Coronary artery (tissue), 2 donors: ENCODE measurements at regions not wholly inside any gene's neighbourhood (a gene's known extent, or its start where the extent isn't known, plus 50 kb on each side); places are given as distances from the start of the nearest gene placed in this dataset.
"Not testable (repeated sequence)": the region's sequence is repeated elsewhere in the genome, so short reads cannot be mapped to it uniquely, and the experiment has no call there.

Experiments used
- DNase-seq: peaks from one replicate; pipeline ENCODE4 v3.0.0-alpha.2; 2017; ENCODE audit warnings: low spot score
- H3K27ac ChIP-seq, 2 donors: fragments of 200-600 bp; sonication (generic); one replicate each; pipeline ENCODE4 v1.5.1; 2016 to 2019
- H3K4me3 ChIP-seq: fragments of 200-600 bp; sonication (generic); 2 replicates; pipeline ENCODE4 v1.5.1; 2016; ENCODE audit warnings: mild to moderate bottlenecking, moderate library complexity
- CTCF ChIP-seq: fragments of 200-600 bp; sonication (generic); IDR thresholded peaks from one replicate; pipeline ENCODE4 v1.5.1; 2019; ENCODE audit warnings: antibody characterized with exemption

GRCh38 chr5:36450229-36451014, 148.7 kb upstream of the RANBP3L start:
- no peak overlapping the region for H3K27ac ChIP-seq
- TF ChIP-seq CTCF: no peak
- DNase-seq: no peak
- H3K4me3 ChIP-seq: no peak overlapping the region

- DNase-seq: no peak
- TF ChIP-seq CTCF: no peak
- H3K27ac ChIP-seq: no peak overlapping the region
These were observed 150.8 kb upstream of the RANBP3L start for GRCh38 chr5:36452424-36453006.

GRCh38 chr5:36457511-36458270, 148.7 kb upstream of the SLC1A3 start:
- no peak for TF ChIP-seq CTCF
- H3K4me3 ChIP-seq: no peak overlapping the region
- no peak overlapping the region for H3K27ac ChIP-seq
- no peak for DNase-seq

More at GRCh38 chr5:36452424-36453006, 150.8 kb upstream of the RANBP3L start:
- no peak overlapping the region for H3K4me3 ChIP-seq

GRCh38 chr5:36458746-36459145, 147.7 kb upstream of the SLC1A3 start:
- DNase-seq: no peak
- no peak for TF ChIP-seq CTCF
- Histone ChIP-seq H3K27ac (no peak overlapping the region), H3K4me3 (no peak overlapping the region)

- no peak for DNase-seq
- no peak overlapping the region for H3K4me3 ChIP-seq
- H3K27ac ChIP-seq: no peak overlapping the region
- TF ChIP-seq CTCF: no peak
These were observed 146.9 kb upstream of the SLC1A3 start for GRCh38 chr5:36459176-36460135.

- DNase-seq: no peak
- no peak for TF ChIP-seq CTCF
- Histone ChIP-seq H3K4me3 (no peak overlapping the region), H3K27ac (no peak overlapping the region)
These were observed 143.9 kb upstream of the SLC1A3 start for GRCh38 chr5:36462295-36463021.

GRCh38 chr5:36475942-36476341, 130.5 kb upstream of the SLC1A3 start:
- not testable (repeated sequence) for DNase-seq, H3K27ac ChIP-seq, H3K4me3 ChIP-seq
